ENCODE measurements at regions not wholly inside any gene's neighbourhood (a gene's known extent, or its start where the extent isn't known, plus 50 kb on each side); places are given as distances from the start of the nearest gene placed in this dataset.

DNA sequence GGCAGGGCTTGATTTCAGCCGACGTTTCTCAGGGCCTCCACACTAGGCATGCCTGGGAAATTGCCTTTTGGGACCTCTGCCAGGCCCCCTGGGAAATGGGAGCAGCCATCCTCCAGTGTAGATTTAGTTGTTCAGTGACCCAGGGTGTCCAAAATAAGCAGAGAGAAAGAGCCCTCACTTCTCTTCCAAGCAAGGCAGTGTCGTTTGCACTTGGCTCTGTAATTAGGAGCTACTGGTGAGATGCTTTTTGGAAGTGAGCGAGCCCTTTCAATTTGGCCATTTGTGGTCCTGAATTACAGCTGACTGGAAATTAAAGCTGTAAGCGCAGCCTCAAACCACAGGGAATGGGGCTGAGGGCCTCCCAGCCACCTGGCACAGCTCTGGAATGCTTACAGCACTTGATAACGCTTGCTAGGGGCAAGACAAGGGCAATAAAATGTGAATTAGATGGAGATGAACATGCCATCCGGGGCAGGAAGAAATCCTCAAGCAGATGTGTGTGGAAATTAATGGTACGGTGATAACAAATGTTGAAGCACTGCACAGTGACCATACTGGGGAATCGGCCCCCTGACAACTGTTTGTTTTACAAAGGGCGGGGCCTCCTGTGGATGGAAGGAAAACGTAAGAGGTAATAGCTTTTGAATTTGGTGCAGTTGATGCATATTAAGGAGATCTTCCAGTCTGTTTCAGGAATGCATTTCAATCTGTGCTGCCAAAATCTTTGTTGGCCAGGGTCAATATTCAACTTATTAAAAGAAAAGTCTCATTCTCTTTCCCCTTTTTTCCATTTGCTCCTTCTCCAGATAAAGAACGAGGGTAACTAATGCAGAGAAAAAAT, 173.1 kb downstream of the UXS1 start:
- H4K5ac ChIP-seq (ENCODE audit: insufficient read length, low read depth, low read length): no peak overlapping the region
- no peak overlapping the region for H3K4ac ChIP-seq (ENCODE audit: low read depth, low read length)
- no peaks in the 10 kb centered on the region for H3K27me3 ChIP-seq (ENCODE audit: insufficient read depth, low read length)
- H3K79me1 ChIP-seq (ENCODE audit: insufficient read depth, low read depth, low read length, poor library complexity, severe bottlenecking): no peaks in the 10 kb centered on the region
- H4K20me1 ChIP-seq (ENCODE audit: control insufficient read depth, insufficient read depth, insufficient read length): no peaks in the 10 kb centered on the region
- H3K23me2 ChIP-seq (ENCODE audit: insufficient read length, low read depth, low read length, poor library complexity, severe bottlenecking): no peaks in the 10 kb centered on the region
- Mint-ChIP-seq H3K9me3 (no peaks in the 10 kb centered on the region), H3K4me3 (no peak overlapping the region), H3K27ac (no peak overlapping the region), H3K4me1 (peaks cover 0 to 16% of the 10 kb centered on the region in 2 experiments; a peak in 2 of 4 replicates), H3K27me3 (ENCODE audit: low read depth) (peaks cover 1% of the 10 kb centered on the region), H3K36me3 (ENCODE audit: insufficient read depth in 1 of 3, low read depth in 3 of 3) (no peaks in the 10 kb centered on the region)
- no peak overlapping the region for H2BK12ac ChIP-seq (ENCODE audit: insufficient read length, low read depth, low read length)
- H2BK20ac ChIP-seq (ENCODE audit: low read depth, low read length, poor library complexity, severe bottlenecking): no peak overlapping the region
- H3K4me2 ChIP-seq (ENCODE audit: insufficient read depth, insufficient read length, low read length): no peak overlapping the region
- no peak for DNase-seq
- no peak overlapping the region for H3K23ac ChIP-seq (ENCODE audit: insufficient read length, low read depth, low read length)
- no peak overlapping the region for H3K27ac ChIP-seq (ENCODE audit: insufficient read length, low read depth, low read length)
- no peak overlapping the region for H2BK120ac ChIP-seq (ENCODE audit: low read depth, low read length, poor library complexity, severe bottlenecking)
- no peak overlapping the region for H2AFZ ChIP-seq (ENCODE audit: low read length)
- no peak overlapping the region for H2BK15ac ChIP-seq (ENCODE audit: low read depth, low read length)
- H2BK5ac ChIP-seq (ENCODE audit: insufficient read length, low read length): no peak overlapping the region
- no peak overlapping the region for H3K9ac ChIP-seq (ENCODE audit: extremely low read depth, insufficient read length, low read length)
- no peak overlapping the region for H3K56ac ChIP-seq (ENCODE audit: insufficient read length, low read depth, low read length)
- WGBS (ENCODE audit: extremely low coverage, insufficient read length, low lambda C conversion rate): no CpG with 5 or more reads among the region's 12 CpGs
- H3T11ph ChIP-seq (ENCODE audit: low read length): no peak overlapping the region
- no peak overlapping the region for H3K18ac ChIP-seq (ENCODE audit: insufficient read length, low read depth, low read length)
- no peak overlapping the region for H3K14ac ChIP-seq (ENCODE audit: insufficient read depth, low read length)
- TF ChIP-seq, protein P1, sequence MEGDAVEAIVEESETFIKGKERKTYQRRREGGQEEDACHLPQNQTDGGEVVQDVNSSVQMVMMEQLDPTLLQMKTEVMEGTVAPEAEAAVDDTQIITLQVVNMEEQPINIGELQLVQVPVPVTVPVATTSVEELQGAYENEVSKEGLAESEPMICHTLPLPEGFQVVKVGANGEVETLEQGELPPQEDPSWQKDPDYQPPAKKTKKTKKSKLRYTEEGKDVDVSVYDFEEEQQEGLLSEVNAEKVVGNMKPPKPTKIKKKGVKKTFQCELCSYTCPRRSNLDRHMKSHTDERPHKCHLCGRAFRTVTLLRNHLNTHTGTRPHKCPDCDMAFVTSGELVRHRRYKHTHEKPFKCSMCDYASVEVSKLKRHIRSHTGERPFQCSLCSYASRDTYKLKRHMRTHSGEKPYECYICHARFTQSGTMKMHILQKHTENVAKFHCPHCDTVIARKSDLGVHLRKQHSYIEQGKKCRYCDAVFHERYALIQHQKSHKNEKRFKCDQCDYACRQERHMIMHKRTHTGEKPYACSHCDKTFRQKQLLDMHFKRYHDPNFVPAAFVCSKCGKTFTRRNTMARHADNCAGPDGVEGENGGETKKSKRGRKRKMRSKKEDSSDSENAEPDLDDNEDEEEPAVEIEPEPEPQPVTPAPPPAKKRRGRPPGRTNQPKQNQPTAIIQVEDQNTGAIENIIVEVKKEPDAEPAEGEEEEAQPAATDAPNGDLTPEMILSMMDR (conservative IDR thresholded peaks at IDR 0.05): no peak
- no peaks in the 10 kb centered on the region for H3K9me3 ChIP-seq (ENCODE audit: control insufficient read depth, low read depth, low read length)
- no peaks in the 10 kb centered on the region for H3K79me2 ChIP-seq (ENCODE audit: insufficient read depth, low read length)
- no peak overlapping the region for H4K91ac ChIP-seq (ENCODE audit: insufficient read length, low read depth, low read length)
- no peaks in the 10 kb centered on the region for H3K4me1 ChIP-seq (ENCODE audit: insufficient read depth, low read length)
- no peak overlapping the region for H2AK5ac ChIP-seq (ENCODE audit: insufficient read length, low read length)
- H4K8ac ChIP-seq (replicated peaks; ENCODE audit: insufficient read length, low read depth, low read length): no peak overlapping the region
